ENCODE measurements at regions not wholly inside any gene's neighbourhood (a gene's known extent, or its start where the extent isn't known, plus 50 kb on each side); places are given as distances from the start of the nearest gene placed in this dataset.
"Not testable (repeated sequence)": the region's sequence is repeated elsewhere in the genome, so short reads cannot be mapped to it uniquely, and the experiment has no call there.

GRCh38 chr6:14297118-14297517 is 179.5 kb downstream of the CD83 start:
- Mint-ChIP-seq H3K4me1 (peaks cover 18% of the 10 kb centered on the region), H3K27ac (peak overlapping the region; percentile 82)
- not testable (repeated sequence) for H3K27me3 Mint-ChIP-seq (ENCODE audit: insufficient read depth, low read depth, poor library complexity); H3K4me2 ChIP-seq; H3K9me2 ChIP-seq (ENCODE audit: insufficient read depth); H3K4me3 Mint-ChIP-seq; H3K9me3 Mint-ChIP-seq; H3K36me3 Mint-ChIP-seq (ENCODE audit: low read depth); H3K36me3 ChIP-seq (ENCODE audit: insufficient read depth); H3K27me3 ChIP-seq (ENCODE audit: insufficient read depth); ATAC-seq; H3K79me2 ChIP-seq (replicated peaks; ENCODE audit: insufficient read depth); H2AFZ ChIP-seq; H3K4me3 ChIP-seq; H4K20me1 ChIP-seq (replicated peaks; ENCODE audit: insufficient read depth); H3F3A ChIP-seq (replicated peaks; ENCODE audit: low read depth)
- H3K4me1 ChIP-seq (ENCODE audit: insufficient read depth) = peaks cover 14% of the 10 kb centered on the region
- 0 out of 2 replicates have a peak, but pooled peaks have one; percentile 25 for TF ChIP-seq CREB1 (CRISPR knock-in tag; IDR thresholded peaks at IDR 0.05; ENCODE audit: low read depth)
- peak; percentile 89 for TF ChIP-seq NANOG (IDR thresholded peaks at IDR 0.05; ENCODE audit: borderline replicate concordance)
- peak; percentile 29 for DNase-seq (ENCODE audit: low spot score)
- H3K27ac ChIP-seq (ENCODE audit: low read depth) = peak overlapping the region; percentile 97

DNA sequence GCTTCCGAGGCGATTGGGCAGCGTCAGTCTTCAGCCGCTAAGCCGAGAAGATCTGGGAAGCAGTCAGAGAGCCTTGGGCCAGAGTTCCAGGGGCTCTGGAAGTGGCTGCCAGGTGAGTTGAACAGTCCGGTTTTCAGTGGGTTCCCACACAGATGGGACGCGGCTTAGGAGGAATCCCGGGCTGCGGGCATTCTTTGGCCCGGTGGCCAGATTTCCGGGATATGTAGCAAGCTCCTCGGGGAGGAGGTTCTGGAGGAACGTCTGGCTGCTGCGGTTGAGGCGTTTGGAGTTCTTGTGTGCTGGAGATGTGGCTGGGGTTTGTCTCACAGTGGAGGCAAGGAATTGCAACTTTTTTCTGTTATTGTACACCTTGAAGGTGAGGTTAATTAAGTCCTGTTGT is 182.6 kb downstream of the CD83 start:
- H3K4me3 Mint-ChIP-seq; H3K4me2 ChIP-seq; H3K9me2 ChIP-seq (ENCODE audit: insufficient read depth); H3K27me3 Mint-ChIP-seq (ENCODE audit: insufficient read depth, low read depth, poor library complexity); H3F3A ChIP-seq (replicated peaks; ENCODE audit: low read depth); H3K36me3 ChIP-seq (ENCODE audit: insufficient read depth); H3K79me2 ChIP-seq (replicated peaks; ENCODE audit: insufficient read depth); ATAC-seq; H2AFZ ChIP-seq; DNase-seq (ENCODE audit: low spot score); H3K27me3 ChIP-seq (ENCODE audit: insufficient read depth); H3K27ac ChIP-seq (ENCODE audit: low read depth); H4K20me1 ChIP-seq (replicated peaks; ENCODE audit: insufficient read depth): not testable (repeated sequence)
- Mint-ChIP-seq H3K27ac (peak overlapping the region; percentile 35; the same call in 1 of the 2 replicates), H3K4me1 (peaks cover 17% of the 10 kb centered on the region), H3K36me3 (ENCODE audit: low read depth) (peaks cover 32% of the 10 kb centered on the region), H3K9me3 (peaks cover 28% of the 10 kb centered on the region)
- Histone ChIP-seq H3K4me1 (ENCODE audit: insufficient read depth) (peaks cover 14% of the 10 kb centered on the region), H3K4me3 (peak overlapping the region; percentile 20; the same call in 1 of the 2 replicates)

- H3K27ac Mint-ChIP-seq = not testable (repeated sequence)
- peaks cover 20% of the 10 kb centered on the region for H3K4me1 Mint-ChIP-seq
Observed at GRCh38 chr6:14300721-14301120, 183.1 kb downstream of the CD83 start.

GRCh38 chr6:14301477-14301876 is 183.9 kb downstream of the CD83 start:
- not testable (repeated sequence) for H3K27ac ChIP-seq (ENCODE audit: low read depth); H3K4me3 Mint-ChIP-seq; H3K36me3 ChIP-seq (ENCODE audit: insufficient read depth); H3K9me2 ChIP-seq (ENCODE audit: insufficient read depth); H3K4me2 ChIP-seq; H3F3A ChIP-seq (replicated peaks; ENCODE audit: low read depth); DNase-seq (ENCODE audit: low spot score); H3K27ac Mint-ChIP-seq; H2AFZ ChIP-seq; H4K20me1 ChIP-seq (replicated peaks; ENCODE audit: insufficient read depth); H3K4me1 ChIP-seq (ENCODE audit: insufficient read depth); H3K79me2 ChIP-seq (replicated peaks; ENCODE audit: insufficient read depth); H3K27me3 ChIP-seq (ENCODE audit: insufficient read depth); ATAC-seq; H3K27me3 Mint-ChIP-seq (ENCODE audit: insufficient read depth, low read depth, poor library complexity)
- H3K4me3 ChIP-seq = peak overlapping the region; percentile 25; the same call in 1 of the 2 replicates
- H3K9me3 Mint-ChIP-seq = peaks cover 28% of the 10 kb centered on the region
- H3K4me1 Mint-ChIP-seq = peaks cover 23% of the 10 kb centered on the region
- peaks cover 32% of the 10 kb centered on the region for H3K36me3 Mint-ChIP-seq (ENCODE audit: low read depth)

More at GRCh38 chr6:14300721-14301120, 183.1 kb downstream of the CD83 start:
- not testable (repeated sequence) for DNase-seq (ENCODE audit: low spot score); ATAC-seq; H3K27me3 Mint-ChIP-seq (ENCODE audit: insufficient read depth, low read depth, poor library complexity); H3K27ac ChIP-seq (ENCODE audit: low read depth); H3K79me2 ChIP-seq (replicated peaks; ENCODE audit: insufficient read depth); H3K36me3 ChIP-seq (ENCODE audit: insufficient read depth); H3K4me3 Mint-ChIP-seq; H3K4me2 ChIP-seq; H2AFZ ChIP-seq; H4K20me1 ChIP-seq (replicated peaks; ENCODE audit: insufficient read depth); H3K9me2 ChIP-seq (ENCODE audit: insufficient read depth); H3K27me3 ChIP-seq (ENCODE audit: insufficient read depth); H3F3A ChIP-seq (replicated peaks; ENCODE audit: low read depth)
- H3K9me3 Mint-ChIP-seq = peaks cover 28% of the 10 kb centered on the region
- H3K4me1 ChIP-seq (ENCODE audit: insufficient read depth) = peaks cover 11% of the 10 kb centered on the region
- peaks cover 32% of the 10 kb centered on the region for H3K36me3 Mint-ChIP-seq (ENCODE audit: low read depth)
- peak overlapping the region; percentile 20; the same call in 1 of the 2 replicates for H3K4me3 ChIP-seq
